ENCODE measurements at regions not wholly inside any gene's neighbourhood (a gene's known extent, or its start where the extent isn't known, plus 50 kb on each side); places are given as distances from the start of the nearest gene placed in this dataset.
"Not testable (repeated sequence)": the region's sequence is repeated elsewhere in the genome, so short reads cannot be mapped to it uniquely, and the experiment has no call there.

DNA sequence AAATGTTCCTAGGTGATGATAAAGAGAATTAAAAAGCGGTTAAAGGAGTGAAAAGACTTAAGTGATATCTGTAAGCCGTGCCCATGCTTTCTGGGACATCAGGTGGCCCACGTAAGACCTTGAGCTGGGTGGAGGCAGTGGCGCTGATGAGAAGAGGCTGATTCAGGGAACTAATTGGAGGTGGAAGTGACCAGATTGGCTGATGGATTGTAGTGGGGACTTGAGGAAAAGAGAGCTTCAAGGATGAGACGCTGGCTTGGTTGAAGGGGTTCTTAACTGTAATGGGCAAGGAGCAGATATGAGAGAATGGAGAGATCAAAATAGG, 69.1 kb upstream of the EP300 start:
- H3K9me3 ChIP-seq (ENCODE audit: severe bottlenecking): no peaks in the 10 kb centered on the region
- no peaks in the 10 kb centered on the region for H3K27me3 ChIP-seq (ENCODE audit: insufficient read depth, low read depth, severe bottlenecking)
- TF ChIP-seq, protein P1, sequence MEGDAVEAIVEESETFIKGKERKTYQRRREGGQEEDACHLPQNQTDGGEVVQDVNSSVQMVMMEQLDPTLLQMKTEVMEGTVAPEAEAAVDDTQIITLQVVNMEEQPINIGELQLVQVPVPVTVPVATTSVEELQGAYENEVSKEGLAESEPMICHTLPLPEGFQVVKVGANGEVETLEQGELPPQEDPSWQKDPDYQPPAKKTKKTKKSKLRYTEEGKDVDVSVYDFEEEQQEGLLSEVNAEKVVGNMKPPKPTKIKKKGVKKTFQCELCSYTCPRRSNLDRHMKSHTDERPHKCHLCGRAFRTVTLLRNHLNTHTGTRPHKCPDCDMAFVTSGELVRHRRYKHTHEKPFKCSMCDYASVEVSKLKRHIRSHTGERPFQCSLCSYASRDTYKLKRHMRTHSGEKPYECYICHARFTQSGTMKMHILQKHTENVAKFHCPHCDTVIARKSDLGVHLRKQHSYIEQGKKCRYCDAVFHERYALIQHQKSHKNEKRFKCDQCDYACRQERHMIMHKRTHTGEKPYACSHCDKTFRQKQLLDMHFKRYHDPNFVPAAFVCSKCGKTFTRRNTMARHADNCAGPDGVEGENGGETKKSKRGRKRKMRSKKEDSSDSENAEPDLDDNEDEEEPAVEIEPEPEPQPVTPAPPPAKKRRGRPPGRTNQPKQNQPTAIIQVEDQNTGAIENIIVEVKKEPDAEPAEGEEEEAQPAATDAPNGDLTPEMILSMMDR (IDR thresholded peaks at IDR 0.05; ENCODE audit: low read depth, low read length): no peak
- H3K4me3 ChIP-seq (ENCODE audit: low read depth, low read length): peak overlapping the region; percentile 59
- DNase-seq: peak; percentile 62
- peak overlapping the region; percentile 98 for H3K27ac ChIP-seq
- H3K36me3 ChIP-seq: no peaks in the 10 kb centered on the region

DNA sequence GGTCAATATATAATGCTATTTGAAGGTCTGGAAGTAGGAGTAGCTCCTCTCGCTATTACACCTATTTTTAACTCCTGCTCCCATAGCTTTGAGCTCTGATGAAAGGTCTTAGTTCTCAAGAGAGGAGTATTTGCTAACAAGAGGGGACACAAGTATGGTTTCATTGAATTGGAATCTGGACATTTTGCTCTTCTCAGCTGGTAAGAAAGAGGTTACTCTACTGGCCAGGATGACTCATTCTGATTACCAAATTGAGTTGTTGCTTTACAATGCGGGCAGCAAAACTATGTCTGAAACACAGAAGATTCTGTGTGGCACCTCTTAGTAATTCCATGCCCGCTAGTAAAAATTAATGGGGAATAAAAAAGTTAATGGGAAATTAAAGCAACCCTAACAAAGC, 63.6 kb upstream of the EP300 start:
- TF ChIP-seq, protein P1 (IDR thresholded peaks at IDR 0.05; ENCODE audit: low read depth, low read length): no peak
- Histone ChIP-seq H3K4me3 (ENCODE audit: low read depth, low read length) (no peak overlapping the region), H3K27ac (no peak overlapping the region), H3K9me3 (ENCODE audit: severe bottlenecking) (no peaks in the 10 kb centered on the region), H3K36me3 (no peaks in the 10 kb centered on the region), H3K27me3 (ENCODE audit: insufficient read depth, low read depth, severe bottlenecking) (no peaks in the 10 kb centered on the region)
- DNase-seq: no peak

DNA sequence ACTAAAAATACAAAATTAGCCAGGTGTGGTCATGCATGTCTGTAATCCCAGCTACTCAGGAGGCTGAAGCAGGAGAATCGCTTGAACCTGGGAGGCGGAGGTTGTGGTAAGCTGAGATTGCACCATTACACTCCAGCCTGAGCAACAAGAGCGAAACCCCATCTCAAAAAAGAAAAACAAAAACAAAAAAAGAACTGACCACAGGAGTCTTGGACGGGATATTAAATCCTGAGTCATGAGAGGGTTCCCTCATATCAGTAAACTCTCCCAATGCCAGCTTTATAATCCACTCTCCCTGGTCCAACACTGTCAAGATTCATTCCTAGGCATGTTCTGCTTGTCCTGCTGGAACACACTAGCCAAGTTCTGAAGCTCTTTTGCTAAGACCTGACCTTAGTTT, 61.5 kb upstream of the EP300 start:
- TF ChIP-seq, protein P1 (IDR thresholded peaks at IDR 0.05; ENCODE audit: low read depth, low read length): no peak
- DNase-seq: no peak
- Histone ChIP-seq H3K27ac (no peak overlapping the region; the same call in 1 of the 2 replicates), H3K4me3 (ENCODE audit: low read depth, low read length) (no peak overlapping the region), H3K36me3 (no peaks in the 10 kb centered on the region), H3K9me3 (ENCODE audit: severe bottlenecking) (no peaks in the 10 kb centered on the region), H3K27me3 (ENCODE audit: insufficient read depth, low read depth, severe bottlenecking) (no peaks in the 10 kb centered on the region)

DNA sequence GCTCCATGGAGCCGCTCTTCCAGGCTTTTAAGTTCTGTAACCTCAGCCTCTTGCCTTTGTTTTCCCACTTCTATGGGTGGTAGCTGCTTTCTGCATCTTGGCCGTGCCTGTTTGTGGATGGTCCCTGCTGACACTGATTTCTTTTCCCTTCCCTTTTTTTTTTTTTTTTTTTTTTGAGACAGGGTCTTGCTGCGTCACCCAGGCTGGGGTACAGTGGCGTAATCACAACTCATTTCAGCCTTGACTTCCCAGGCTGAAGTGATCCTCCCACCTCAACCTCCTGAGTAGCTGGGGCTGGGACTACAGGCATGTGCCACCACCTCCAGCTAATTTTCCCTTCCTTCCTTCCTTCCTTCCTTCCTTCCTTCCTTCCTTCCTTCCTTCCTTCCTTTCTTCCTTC, 57.7 kb upstream of the EP300 start:
- Histone ChIP-seq H3K27me3 (ENCODE audit: insufficient read depth, low read depth, severe bottlenecking) (no peaks in the 10 kb centered on the region), H3K4me3 (ENCODE audit: low read depth, low read length) (no peak overlapping the region), H3K27ac (no peak overlapping the region), H3K9me3 (ENCODE audit: severe bottlenecking) (no peaks in the 10 kb centered on the region), H3K36me3 (no peaks in the 10 kb centered on the region)
- TF ChIP-seq, protein P1 (IDR thresholded peaks at IDR 0.05; ENCODE audit: low read depth, low read length): no peak
- DNase-seq: no peak

DNA sequence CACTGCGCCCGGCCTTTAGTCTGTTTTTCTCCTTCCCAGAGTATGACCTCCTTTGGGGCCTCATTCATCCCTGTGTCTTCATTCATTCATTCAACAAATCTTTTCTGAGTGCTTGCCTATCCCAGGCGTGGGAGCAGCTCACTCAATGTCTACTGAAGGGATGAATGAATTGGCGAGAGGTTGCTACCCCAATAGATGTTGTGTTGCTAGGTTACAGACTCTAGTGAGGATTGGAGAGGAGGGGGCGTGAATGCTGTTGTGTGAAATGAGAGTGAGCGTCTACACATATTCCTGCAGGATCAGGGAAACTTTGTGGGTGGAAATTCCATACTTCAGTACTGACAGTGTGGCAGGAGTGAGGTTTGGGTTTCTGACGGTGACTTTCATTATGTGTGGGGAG, 55.5 kb upstream of the EP300 start:
- Histone ChIP-seq H3K4me3 (ENCODE audit: low read depth, low read length) (no peak overlapping the region), H3K27me3 (ENCODE audit: insufficient read depth, low read depth, severe bottlenecking) (no peaks in the 10 kb centered on the region), H3K36me3 (no peaks in the 10 kb centered on the region), H3K9me3 (ENCODE audit: severe bottlenecking) (no peaks in the 10 kb centered on the region), H3K27ac (no peak overlapping the region)
- DNase-seq: no peak
- TF ChIP-seq, protein P1 (IDR thresholded peaks at IDR 0.05; ENCODE audit: low read depth, low read length): no peak

DNA sequence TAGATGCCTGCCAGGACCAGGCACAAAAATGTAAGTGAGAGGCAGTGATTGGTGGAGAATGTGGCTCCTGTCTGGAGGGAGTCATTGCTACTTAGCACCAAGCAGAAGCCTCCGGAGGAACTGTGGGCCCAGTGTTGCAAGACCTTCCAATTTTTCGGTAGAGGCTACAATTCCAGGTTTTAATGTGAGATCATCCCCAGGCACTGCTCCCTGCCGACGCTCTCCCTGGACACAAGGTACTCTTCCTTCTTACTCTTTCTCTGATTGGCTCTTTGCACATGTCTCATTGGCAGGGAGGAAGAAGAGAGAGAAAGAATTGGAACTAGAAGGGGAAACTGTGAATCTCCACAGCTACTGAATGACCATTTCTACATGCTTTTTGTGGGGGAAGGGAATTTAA, 53.7 kb upstream of the EP300 start:
- H3K4me3 ChIP-seq (ENCODE audit: low read depth, low read length): no peak overlapping the region
- no peaks in the 10 kb centered on the region for H3K9me3 ChIP-seq (ENCODE audit: severe bottlenecking)
- H3K36me3 ChIP-seq: no peaks in the 10 kb centered on the region
- TF ChIP-seq, protein P1 (IDR thresholded peaks at IDR 0.05; ENCODE audit: low read depth, low read length): no peak
- no peak overlapping the region for H3K27ac ChIP-seq
- DNase-seq: no peak
- H3K27me3 ChIP-seq (ENCODE audit: insufficient read depth, low read depth, severe bottlenecking): no peaks in the 10 kb centered on the region

DNA sequence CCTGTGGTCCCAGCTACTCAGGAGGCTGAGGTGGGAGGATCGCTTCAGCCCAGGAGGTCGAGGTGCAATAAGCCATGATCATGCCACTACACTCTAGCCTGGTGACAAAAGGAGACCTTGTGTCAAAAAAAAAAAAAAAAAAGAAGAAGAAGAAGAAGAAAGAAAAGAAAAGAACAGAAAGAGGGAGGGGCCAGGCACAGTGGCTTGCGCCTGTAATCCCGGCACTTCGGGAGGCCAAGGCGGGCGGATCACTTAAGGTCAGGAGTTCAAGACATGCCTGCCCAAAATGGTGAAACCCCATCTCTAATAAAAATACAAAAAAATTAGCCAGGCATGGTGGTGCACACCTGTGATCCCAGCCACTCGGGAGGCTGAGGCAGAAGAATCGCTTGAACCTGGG, 52.8 kb upstream of the EP300 start:
- not testable (repeated sequence) for DNase-seq; H3K4me3 ChIP-seq (ENCODE audit: low read depth, low read length); H3K27me3 ChIP-seq (ENCODE audit: insufficient read depth, low read depth, severe bottlenecking); H3K27ac ChIP-seq; H3K36me3 ChIP-seq; H3K9me3 ChIP-seq (ENCODE audit: severe bottlenecking)
